ENCODE measurements at regions not wholly inside any gene's neighbourhood (a gene's known extent, or its start where the extent isn't known, plus 50 kb on each side); places are given as distances from the start of the nearest gene placed in this dataset.
A peak's percentile ranks its signal among the peaks of the same experiment; 100 is the strongest.
"Not testable (repeated sequence)": the region's sequence is repeated elsewhere in the genome, so short reads cannot be mapped to it uniquely, and the experiment has no call there.

- no peak for DNase-seq (ENCODE audit: low read depth)
- no peak overlapping the region for H3K4me3 ChIP-seq (ENCODE audit: low read depth, low read length)
- no peak for TF ChIP-seq CTCF (conservative IDR thresholded peaks at IDR 0.05; ENCODE audit: low read depth, low read length)
Observed at GRCh38 chr4:19167311-19167710, 1084.4 kb upstream of the SLIT2 start.

- DNase-seq (ENCODE audit: low read depth) = no peak
- peak; percentile 28 for TF ChIP-seq CTCF (conservative IDR thresholded peaks at IDR 0.05; ENCODE audit: low read depth, low read length)
- H3K4me3 ChIP-seq (ENCODE audit: low read depth, low read length) = no peak overlapping the region
Observed at GRCh38 chr4:19164334-19164733, 1087.4 kb upstream of the SLIT2 start.

GRCh38 chr4:19159874-19160273, 1091.8 kb upstream of the SLIT2 start:
- TF ChIP-seq CTCF (conservative IDR thresholded peaks at IDR 0.05; ENCODE audit: low read depth, low read length) = no peak

GRCh38 chr4:19158107-19158809, 1093.4 kb upstream of the SLIT2 start:
- TF ChIP-seq CTCF (conservative IDR thresholded peaks at IDR 0.05; ENCODE audit: low read depth, low read length) = no peak
- H3K4me3 ChIP-seq (ENCODE audit: low read depth, low read length) = no peak overlapping the region
- DNase-seq (ENCODE audit: low read depth) = no peak

More at GRCh38 chr4:19159874-19160273, 1091.8 kb upstream of the SLIT2 start:
- no peak for DNase-seq (ENCODE audit: low read depth)
- H3K4me3 ChIP-seq (ENCODE audit: low read depth, low read length) = no peak overlapping the region

- no peak for TF ChIP-seq CTCF (conservative IDR thresholded peaks at IDR 0.05; ENCODE audit: low read depth, low read length)
Observed at GRCh38 chr4:19156786-19157185, 1094.9 kb upstream of the SLIT2 start.

GRCh38 chr4:19155568-19155967, 1096.1 kb upstream of the SLIT2 start:
- TF ChIP-seq CTCF (conservative IDR thresholded peaks at IDR 0.05; ENCODE audit: low read depth, low read length) = no peak
- no peak overlapping the region for H3K4me3 ChIP-seq (ENCODE audit: low read depth, low read length)
- no peak for DNase-seq (ENCODE audit: low read depth)

More at GRCh38 chr4:19156786-19157185, 1094.9 kb upstream of the SLIT2 start:
- H3K4me3 ChIP-seq (ENCODE audit: low read depth, low read length) = no peak overlapping the region
- DNase-seq (ENCODE audit: low read depth) = no peak

- not testable (repeated sequence) for H3K4me3 ChIP-seq (ENCODE audit: low read depth, low read length); DNase-seq (ENCODE audit: low read depth)
Observed at GRCh38 chr4:19154267-19154666, 1097.4 kb upstream of the SLIT2 start.
